H1 (cell line): ENCODE measurements at regions not wholly inside any gene's neighbourhood (a gene's known extent, or its start where the extent isn't known, plus 50 kb on each side); places are given as distances from the start of the nearest gene placed in this dataset.
"Not testable (repeated sequence)": the region's sequence is repeated elsewhere in the genome, so short reads cannot be mapped to it uniquely, and the experiment has no call there.

Source experiments
- CTCF ChIA-PET: fragments of 300-600 bp; sonication (Branson Sonifier 250); formaldehyde crosslinking; loops from one replicate; lab custom pipeline; 2021; ENCODE audit not compliant: partially characterized antibody; lab: Charles Lee
- POLR2A ChIA-PET: fragments of 300-600 bp; sonication (Branson Sonifier 250); formaldehyde crosslinking; loops from one replicate; lab custom pipeline; 2021; ENCODE audit warnings: inconsistent platforms; ENCODE audit not compliant: partially characterized antibody; lab: Charles Lee
- DNase-seq, 2 experiments: peaks; one replicate each; pipeline versions ENCODE4 v3.0.0 to v3.0.0-alpha.2; 2010 to 2022; ENCODE audit warnings: low spot score in 2 of 2, low read depth in 1 of 2, mixed read lengths in 1 of 2
- FAIRE-seq: peaks from 2 replicates; lab custom pipeline; 2011; peaks lifted over from hg19 to GRCh38; lab: Jason Lieb, UNC
- H2AFZ ChIP-seq: 2 replicates; pipeline ENCODE4 v1.8.1; 2012; ENCODE audit warnings: low read length, inconsistent platforms
- H2AK5ac ChIP-seq: 2 replicates; pipeline ENCODE4 v1.6.1; 2013; ENCODE audit warnings: low read depth, low read length
- H2BK120ac ChIP-seq: replicated peaks from 2 replicates; pipeline ENCODE3; 2013; ENCODE audit warnings: low read depth, low read length, inconsistent platforms
- H2BK12ac ChIP-seq: 2 replicates; pipeline ENCODE4 v1.6.1; 2013; ENCODE audit warnings: low read depth, low read length
- H2BK15ac ChIP-seq: 2 replicates; pipeline ENCODE4 v1.6.1; 2013; ENCODE audit warnings: low read length
- H2BK20ac ChIP-seq: 2 replicates; pipeline ENCODE4 v1.6.1; 2013; ENCODE audit warnings: low read length
- H2BK5ac ChIP-seq: 2 replicates; pipeline ENCODE4 v1.6.1; 2013; ENCODE audit warnings: low read depth, low read length
- H3K14ac ChIP-seq: 2 replicates; pipeline ENCODE4 v1.6.1; 2013; ENCODE audit warnings: inconsistent platforms; ENCODE audit not compliant: insufficient read length
- H3K18ac ChIP-seq: 2 replicates; pipeline ENCODE4 v1.6.1; 2013; ENCODE audit warnings: low read length; ENCODE audit errors: extremely low read depth
- H3K23ac ChIP-seq: 2 replicates; pipeline ENCODE4 v1.6.1; 2013; ENCODE audit warnings: inconsistent platforms; ENCODE audit not compliant: insufficient read length
- H3K23me2 ChIP-seq: 2 replicates; pipeline ENCODE4 v1.6.1; 2013; ENCODE audit warnings: low read depth, low read length
- H3K27ac ChIP-seq: 2 replicates; pipeline ENCODE4 v1.6.1; 2011; ENCODE audit warnings: low read depth, low read length, inconsistent platforms
- H3K27me3 ChIP-seq, 4 experiments: replicated peaks in 1 of 4; 1 replicate in 1 of 4; 2 replicates in 3 of 4; pipeline versions ENCODE4 v1.6.1 to v1.8.1; 2011 to 2013; ENCODE audit warnings: low read length in 3 of 4, mild to moderate bottlenecking in 3 of 4, inconsistent platforms in 2 of 4, mixed read lengths in 2 of 4, moderate library complexity in 1 of 4; ENCODE audit not compliant: control insufficient read depth in 3 of 4, insufficient read depth in 3 of 4; ENCODE audit errors: extremely low read depth in 1 of 4
- H3K36me3 ChIP-seq, 4 experiments: 2 replicates each; pipeline versions ENCODE4 v1.6.1 to v1.8.1; 2011 to 2013; ENCODE audit warnings: mild to moderate bottlenecking in 4 of 4, low read length in 3 of 4, moderate library complexity in 2 of 4, control low read depth in 1 of 4, inconsistent platforms in 1 of 4; ENCODE audit not compliant: insufficient read depth in 4 of 4, control insufficient read depth in 2 of 4
- H3K4ac ChIP-seq: replicated peaks from 2 replicates; pipeline ENCODE3; 2013; ENCODE audit warnings: low read length, low read depth, mixed read lengths, inconsistent platforms; ENCODE audit not compliant: insufficient read length
- H3K4me1 ChIP-seq, 4 experiments: replicated peaks in 1 of 4; 1 replicate in 1 of 4; 2 replicates in 3 of 4; pipeline versions ENCODE4 v1.6.1 to v1.8.1; 2011 to 2013; ENCODE audit warnings: low read length in 3 of 4, inconsistent platforms in 2 of 4, mixed read lengths in 1 of 4; ENCODE audit not compliant: insufficient read depth in 4 of 4, control insufficient read depth in 3 of 4
- H3K4me2 ChIP-seq, 2 experiments: 2 replicates each; pipeline versions ENCODE4 v1.6.1 to v1.8.1; 2011 to 2013; ENCODE audit warnings: low read depth in 2 of 2, low read length in 2 of 2, control low read depth in 1 of 2, inconsistent platforms in 1 of 2, mild to moderate bottlenecking in 1 of 2; ENCODE audit not compliant: insufficient read depth in 1 of 2
- H3K4me3 ChIP-seq, 4 experiments: fragments of 200-600, 300-600 bp in 1 of 4; sonication (generic), shearing (Covaris generic), sonication (Bioruptor Twin) in 1 of 4; 2 replicates each; pipeline versions ENCODE4 v1.5.1 to v1.8.1; 2011 to 2016; ENCODE audit warnings: low read length in 4 of 4, low read depth in 3 of 4, control low read depth in 2 of 4, inconsistent platforms in 2 of 4, mild to moderate bottlenecking in 2 of 4, mixed read lengths in 1 of 4, moderate library complexity in 1 of 4; ENCODE audit not compliant: insufficient read depth in 2 of 4; ENCODE audit errors: extremely low read depth in 1 of 4
- H3K56ac ChIP-seq: replicated peaks from 2 replicates; pipeline ENCODE3; 2013; ENCODE audit warnings: low read depth, mild to moderate bottlenecking, mixed read lengths, low read length, inconsistent platforms; ENCODE audit not compliant: insufficient read length
- H3K79me1 ChIP-seq: 2 replicates; pipeline ENCODE4 v1.6.1; 2013; ENCODE audit warnings: low read depth, low read length, control low read depth
- H3K79me2 ChIP-seq, 2 experiments: 2 replicates each; pipeline versions ENCODE4 v1.6.1 to v1.8.1; 2012 to 2013; ENCODE audit warnings: low read length in 2 of 2, mild to moderate bottlenecking in 2 of 2, inconsistent platforms in 1 of 2; ENCODE audit not compliant: insufficient read depth in 2 of 2, control insufficient read depth in 1 of 2
- H3K9ac ChIP-seq, 4 experiments: replicated peaks in 1 of 4; 1 replicate in 1 of 4; 2 replicates in 3 of 4; pipeline versions ENCODE4 v1.6.1 to v1.8.1; 2011 to 2013; ENCODE audit warnings: low read depth in 3 of 4, low read length in 3 of 4, control low read depth in 2 of 4, mild to moderate bottlenecking in 2 of 4, moderate library complexity in 2 of 4, inconsistent platforms in 1 of 4; ENCODE audit errors: extremely low read depth in 1 of 4
- H3K9me3 ChIP-seq, 2 experiments: 2 replicates each; pipeline versions ENCODE4 v1.6.1 to v1.8.1; 2012 to 2013; ENCODE audit warnings: mild to moderate bottlenecking in 2 of 2, moderate library complexity in 2 of 2, control low read depth in 1 of 2, inconsistent platforms in 1 of 2, low read depth in 1 of 2, low read length in 1 of 2, mixed read lengths in 1 of 2; ENCODE audit not compliant: insufficient read depth in 2 of 2
- H4K20me1 ChIP-seq, 2 experiments: replicated peaks in 1 of 2; 2 replicates each; pipeline versions ENCODE3 to v1.8.1; 2011 to 2013; ENCODE audit warnings: inconsistent platforms in 2 of 2, low read length in 2 of 2, mild to moderate bottlenecking in 1 of 2; ENCODE audit not compliant: insufficient read depth in 2 of 2, control insufficient read depth in 1 of 2
- H4K5ac ChIP-seq: 2 replicates; pipeline ENCODE4 v1.6.1; 2013; ENCODE audit warnings: low read length, low read depth, mixed read lengths, inconsistent platforms; ENCODE audit not compliant: insufficient read length
- H4K8ac ChIP-seq: 2 replicates; pipeline ENCODE4 v1.8.0; 2013; ENCODE audit warnings: mild to moderate bottlenecking, moderate library complexity, low read length, inconsistent platforms; ENCODE audit not compliant: insufficient read depth; ENCODE audit errors: extremely low read depth
- H4K91ac ChIP-seq: replicated peaks from 2 replicates; pipeline ENCODE3; 2013; ENCODE audit warnings: low read length, mixed read lengths, inconsistent platforms; ENCODE audit not compliant: insufficient read length
- WGBS, 2 experiments: shearing (Covaris generic) in 1 of 2; methylation state at CpG; one replicate each; pipeline versions ENCODE4 v1.1.6 to v1.1.7; 2013 to 2015; ENCODE audit warnings: low lambda C conversion rate in 2 of 2, mixed read lengths in 2 of 2, inconsistent platforms in 1 of 2, low coverage in 1 of 2, missing lambda C conversion rate in 1 of 2; ENCODE audit not compliant: insufficient replicate concordance in 2 of 2, insufficient coverage in 1 of 2, insufficient read length in 1 of 2; ENCODE audit errors: extremely low coverage in 1 of 2, missing lambda C conversion rate in 1 of 2; 5-methylcytosine and 5-hydroxymethylcytosine counted together

- H3K79me1 ChIP-seq, H3K23ac ChIP-seq, H4K5ac ChIP-seq, H3K36me3 ChIP-seq, H2BK5ac ChIP-seq, H3K27me3 ChIP-seq, H3K9me3 ChIP-seq, H3K4me3 ChIP-seq, H3K4me2 ChIP-seq, H4K20me1 ChIP-seq, DNase-seq, H2AFZ ChIP-seq, H3K4ac ChIP-seq, H3K18ac ChIP-seq, H3K9ac ChIP-seq, H3K56ac ChIP-seq, H4K91ac ChIP-seq, H3K27ac ChIP-seq, H3K14ac ChIP-seq, H3K23me2 ChIP-seq, H2BK120ac ChIP-seq, H3K79me2 ChIP-seq, H4K8ac ChIP-seq, H2BK20ac ChIP-seq, FAIRE-seq: not testable (repeated sequence)
- ChIA-PET CTCF (interaction anchor here (0.6 kb wide), 1 partner anchor 14 kb away, joined by 3 read pairs; no protein-coding TSS in a partner anchor), POLR2A (interaction anchor here (1.0 kb wide), 1 partner anchor 55 kb away, joined by 3 read pairs; no protein-coding TSS in a partner anchor)
- 0 out of 2 replicates have a peak overlapping the region, but pooled peaks have one; percentile 5 for H2AK5ac ChIP-seq
- 89% methylated on average over 6 of the region's 6 CpGs; no CpG with 5 or more reads in 1 of the 2 experiments for WGBS, 2 experiments
- H2BK15ac ChIP-seq = 0 out of 2 replicates have a peak overlapping the region, but pooled peaks have one; percentile 46
- H3K4me1 ChIP-seq = peaks cover 3 to 13% (median 12%) of the 10 kb centered on the region in 4 experiments; a peak in 6 of 7 replicates
- 0 out of 2 replicates have a peak overlapping the region, but pooled peaks have one; percentile 33 for H2BK12ac ChIP-seq
These were observed 286.6 kb upstream of the ASIC2 start for GRCh38 chr17:33579740-33580139.
